Endodermal cell (in vitro differentiated cells): ENCODE measurements at regions not wholly inside any gene's neighbourhood (a gene's known extent, or its start where the extent isn't known, plus 50 kb on each side); places are given as distances from the start of the nearest gene placed in this dataset.

Source experiments
- DNase-seq: peaks from one replicate; pipeline ENCODE4 v3.0.0-alpha.2; 2017
- H3K27ac ChIP-seq: 2 replicates; pipeline ENCODE4 v1.5.1; 2013; ENCODE audit warnings: mild to moderate bottlenecking, low read depth, low read length, moderate library complexity
- H3K27me3 ChIP-seq: 2 replicates; pipeline ENCODE4 v1.6.1; 2013; ENCODE audit warnings: mild to moderate bottlenecking, low read length, moderate library complexity; ENCODE audit not compliant: insufficient read depth, control insufficient read depth, poor library complexity, severe bottlenecking
- H3K36me3 ChIP-seq: 2 replicates; pipeline ENCODE4 v1.7.0; 2013; ENCODE audit warnings: mild to moderate bottlenecking, low read length, moderate library complexity; ENCODE audit not compliant: control insufficient read depth, insufficient read depth
- H3K4me1 ChIP-seq: one replicate; pipeline ENCODE4 v1.7.0; 2013; ENCODE audit warnings: low read length; ENCODE audit not compliant: control insufficient read depth, insufficient read depth
- H3K4me3 ChIP-seq: 2 replicates; pipeline ENCODE4 v1.5.1; 2013; ENCODE audit warnings: mild to moderate bottlenecking, low read length, moderate library complexity
- H3K9ac ChIP-seq: 2 replicates; pipeline ENCODE4 v1.6.1; 2013; ENCODE audit warnings: mild to moderate bottlenecking, low read length, moderate library complexity; ENCODE audit not compliant: poor library complexity, severe bottlenecking; ENCODE audit errors: extremely low read depth
- H3K9me3 ChIP-seq: 2 replicates; pipeline ENCODE4 v1.6.1; 2013; ENCODE audit warnings: mild to moderate bottlenecking, low read length, moderate library complexity; ENCODE audit not compliant: control insufficient read depth
- H3K27ac Mint-ChIP-seq: 2 replicates; pipeline ENCODE4 v1.8.0; 2020; ENCODE audit warnings: mixed read lengths
- H3K27me3 Mint-ChIP-seq: 2 replicates; pipeline ENCODE4 v1.8.0; 2021; ENCODE audit warnings: mild to moderate bottlenecking, mixed read lengths; ENCODE audit not compliant: insufficient read depth
- H3K36me3 Mint-ChIP-seq: 2 replicates; pipeline ENCODE4 v1.8.0; 2020; ENCODE audit warnings: low read depth, mixed read lengths
- H3K4me1 Mint-ChIP-seq: 2 replicates; pipeline ENCODE4 v1.8.0; 2020; ENCODE audit warnings: mixed read lengths
- H3K4me3 Mint-ChIP-seq: 2 replicates; pipeline ENCODE4 v1.8.0; 2020; ENCODE audit warnings: mild to moderate bottlenecking, moderate library complexity, mixed read lengths
- H3K9me3 Mint-ChIP-seq: 2 replicates; pipeline ENCODE4 v1.8.0; 2020; ENCODE audit warnings: mild to moderate bottlenecking, mixed read lengths
- CTCF ChIP-seq: fragments of 200-600 bp; sonication (generic); conservative IDR thresholded peaks from 2 replicates; pipeline ENCODE4 v1.5.0; 2021; ENCODE audit warnings: antibody characterized with exemption, mild to moderate bottlenecking
- WGBS, 2 experiments: methylation state at CpG; one replicate each; pipeline versions ENCODE4 v1.1.5 to v1.1.7; 2013; ENCODE audit warnings: missing lambda C conversion rate in 2 of 2, mixed read lengths in 1 of 2; ENCODE audit not compliant: insufficient coverage in 1 of 2, insufficient read length in 1 of 2; 5-methylcytosine and 5-hydroxymethylcytosine counted together

DNA sequence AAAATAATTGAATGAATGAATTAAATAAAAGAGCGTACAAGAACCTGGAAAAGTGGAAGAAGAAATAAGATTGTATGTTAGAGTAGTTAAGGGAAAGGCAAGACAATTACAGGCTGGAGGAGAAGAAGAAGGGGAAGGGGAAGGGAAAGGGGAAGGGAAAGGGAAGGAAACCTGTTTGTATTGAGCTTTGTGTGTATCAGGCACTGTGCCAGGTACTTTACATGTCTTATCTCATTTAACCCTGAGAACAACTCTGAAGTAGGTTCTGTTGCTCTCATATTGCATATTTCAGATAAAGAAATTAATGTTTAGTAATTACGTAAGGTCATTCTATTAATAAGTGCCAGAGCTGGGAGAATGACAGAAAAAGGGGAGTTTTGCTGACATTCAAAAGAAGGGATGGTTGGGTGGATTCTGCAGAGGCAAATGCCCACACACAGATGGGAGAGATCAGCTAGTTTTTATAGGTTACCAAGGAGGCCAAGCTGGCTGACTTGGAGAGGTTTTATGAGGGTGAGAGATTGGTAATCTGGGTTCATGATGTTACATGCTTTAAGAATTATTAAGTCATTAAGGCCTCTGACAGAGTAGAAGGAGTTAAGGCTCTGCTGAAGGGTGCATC lies 92.3 kb upstream of the LCORL start:
- DNase-seq = no peak
- H3K9ac ChIP-seq = no peak overlapping the region
- no peak overlapping the region for H3K4me3 ChIP-seq
- Mint-ChIP-seq H3K9me3 (no peaks in the 10 kb centered on the region), H3K4me1 (peaks cover 5% of the 10 kb centered on the region), H3K27me3 (no peaks in the 10 kb centered on the region), H3K4me3 (no peak overlapping the region), H3K27ac (no peak overlapping the region), H3K36me3 (no peaks in the 10 kb centered on the region)
- no peaks in the 10 kb centered on the region for H3K36me3 ChIP-seq
- H3K4me1 ChIP-seq = peaks cover 11% of the 10 kb centered on the region
- no peaks in the 10 kb centered on the region for H3K9me3 ChIP-seq
- no peaks in the 10 kb centered on the region for H3K27me3 ChIP-seq
- H3K27ac ChIP-seq = no peak overlapping the region
- WGBS, 2 experiments = 93 to 100% methylated on average over 2 of the region's 2 CpGs
- no peak for TF ChIP-seq CTCF

- TF ChIP-seq CTCF = no peak
- Mint-ChIP-seq H3K36me3 (no peaks in the 10 kb centered on the region), H3K4me1 (peaks cover 5% of the 10 kb centered on the region), H3K27me3 (no peaks in the 10 kb centered on the region), H3K9me3 (no peaks in the 10 kb centered on the region), H3K27ac (no peak overlapping the region), H3K4me3 (no peak overlapping the region)
- H3K9ac ChIP-seq = no peak overlapping the region
- H3K27me3 ChIP-seq = no peaks in the 10 kb centered on the region
- H3K4me3 ChIP-seq = no peak overlapping the region
- peaks cover 11% of the 10 kb centered on the region for H3K4me1 ChIP-seq
- 89 to 94% methylated on average over 4 of the region's 4 CpGs for WGBS, 2 experiments
- no peaks in the 10 kb centered on the region for H3K36me3 ChIP-seq
- no peaks in the 10 kb centered on the region for H3K9me3 ChIP-seq
- DNase-seq = peak; percentile 52
- no peak overlapping the region for H3K27ac ChIP-seq
Observed at GRCh38 chr4:18111081-18111480, 89.5 kb upstream of the LCORL start.

DNA sequence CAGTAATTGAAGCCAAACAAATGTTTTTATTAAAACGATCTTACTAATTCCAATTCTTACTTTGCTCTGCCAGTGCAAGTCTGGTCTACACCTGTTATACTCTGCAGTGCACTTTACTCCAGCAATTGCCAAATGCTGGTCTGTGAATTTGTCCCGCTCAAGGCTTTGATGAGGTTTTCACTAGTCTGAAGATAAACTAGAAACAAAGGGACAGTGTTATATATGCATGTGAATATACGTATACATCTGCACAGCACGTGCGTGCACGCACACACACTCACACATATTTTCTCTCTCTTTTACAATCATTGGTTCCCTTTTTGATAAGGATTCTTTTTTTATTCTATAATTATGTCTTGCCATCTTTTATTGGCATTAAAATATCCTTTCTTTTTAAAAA lies 88.5 kb upstream of the LCORL start:
- Mint-ChIP-seq H3K9me3 (no peaks in the 10 kb centered on the region), H3K27ac (no peak overlapping the region), H3K36me3 (no peaks in the 10 kb centered on the region), H3K4me3 (no peak overlapping the region), H3K27me3 (no peaks in the 10 kb centered on the region), H3K4me1 (peaks cover 5% of the 10 kb centered on the region)
- 87 to 90% methylated on average over 2 of the region's 6 CpGs for WGBS, 2 experiments
- H3K4me3 ChIP-seq = no peak overlapping the region
- H3K27me3 ChIP-seq = no peaks in the 10 kb centered on the region
- no peak overlapping the region for H3K9ac ChIP-seq
- DNase-seq = no peak
- H3K4me1 ChIP-seq = peaks cover 11% of the 10 kb centered on the region
- no peak overlapping the region for H3K27ac ChIP-seq
- no peak for TF ChIP-seq CTCF
- no peaks in the 10 kb centered on the region for H3K36me3 ChIP-seq
- no peaks in the 10 kb centered on the region for H3K9me3 ChIP-seq
